ENCODE measurements at regions not wholly inside any gene's neighbourhood (a gene's known extent, or its start where the extent isn't known, plus 50 kb on each side); places are given as distances from the start of the nearest gene placed in this dataset.

DNA sequence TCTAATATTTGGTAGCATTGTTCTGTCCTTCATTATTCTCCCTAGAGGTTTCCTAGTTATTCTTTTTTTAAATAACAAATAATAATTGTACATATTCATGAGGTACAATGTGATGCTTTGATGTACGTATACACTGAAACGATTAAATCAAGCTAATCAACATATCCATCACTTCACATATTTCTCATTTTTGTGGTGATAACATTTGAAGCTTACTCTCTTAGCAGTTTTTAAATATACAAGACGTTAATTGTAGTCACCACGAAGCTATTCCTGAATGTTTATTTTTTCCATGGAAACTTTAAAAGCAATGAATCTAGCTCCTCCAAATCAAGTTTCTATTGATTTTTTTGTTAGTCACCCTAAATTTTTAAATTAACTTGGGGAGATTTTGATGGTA is 81.1 kb upstream of the PRNP start (continued):
- TF ChIP-seq, protein P1, sequence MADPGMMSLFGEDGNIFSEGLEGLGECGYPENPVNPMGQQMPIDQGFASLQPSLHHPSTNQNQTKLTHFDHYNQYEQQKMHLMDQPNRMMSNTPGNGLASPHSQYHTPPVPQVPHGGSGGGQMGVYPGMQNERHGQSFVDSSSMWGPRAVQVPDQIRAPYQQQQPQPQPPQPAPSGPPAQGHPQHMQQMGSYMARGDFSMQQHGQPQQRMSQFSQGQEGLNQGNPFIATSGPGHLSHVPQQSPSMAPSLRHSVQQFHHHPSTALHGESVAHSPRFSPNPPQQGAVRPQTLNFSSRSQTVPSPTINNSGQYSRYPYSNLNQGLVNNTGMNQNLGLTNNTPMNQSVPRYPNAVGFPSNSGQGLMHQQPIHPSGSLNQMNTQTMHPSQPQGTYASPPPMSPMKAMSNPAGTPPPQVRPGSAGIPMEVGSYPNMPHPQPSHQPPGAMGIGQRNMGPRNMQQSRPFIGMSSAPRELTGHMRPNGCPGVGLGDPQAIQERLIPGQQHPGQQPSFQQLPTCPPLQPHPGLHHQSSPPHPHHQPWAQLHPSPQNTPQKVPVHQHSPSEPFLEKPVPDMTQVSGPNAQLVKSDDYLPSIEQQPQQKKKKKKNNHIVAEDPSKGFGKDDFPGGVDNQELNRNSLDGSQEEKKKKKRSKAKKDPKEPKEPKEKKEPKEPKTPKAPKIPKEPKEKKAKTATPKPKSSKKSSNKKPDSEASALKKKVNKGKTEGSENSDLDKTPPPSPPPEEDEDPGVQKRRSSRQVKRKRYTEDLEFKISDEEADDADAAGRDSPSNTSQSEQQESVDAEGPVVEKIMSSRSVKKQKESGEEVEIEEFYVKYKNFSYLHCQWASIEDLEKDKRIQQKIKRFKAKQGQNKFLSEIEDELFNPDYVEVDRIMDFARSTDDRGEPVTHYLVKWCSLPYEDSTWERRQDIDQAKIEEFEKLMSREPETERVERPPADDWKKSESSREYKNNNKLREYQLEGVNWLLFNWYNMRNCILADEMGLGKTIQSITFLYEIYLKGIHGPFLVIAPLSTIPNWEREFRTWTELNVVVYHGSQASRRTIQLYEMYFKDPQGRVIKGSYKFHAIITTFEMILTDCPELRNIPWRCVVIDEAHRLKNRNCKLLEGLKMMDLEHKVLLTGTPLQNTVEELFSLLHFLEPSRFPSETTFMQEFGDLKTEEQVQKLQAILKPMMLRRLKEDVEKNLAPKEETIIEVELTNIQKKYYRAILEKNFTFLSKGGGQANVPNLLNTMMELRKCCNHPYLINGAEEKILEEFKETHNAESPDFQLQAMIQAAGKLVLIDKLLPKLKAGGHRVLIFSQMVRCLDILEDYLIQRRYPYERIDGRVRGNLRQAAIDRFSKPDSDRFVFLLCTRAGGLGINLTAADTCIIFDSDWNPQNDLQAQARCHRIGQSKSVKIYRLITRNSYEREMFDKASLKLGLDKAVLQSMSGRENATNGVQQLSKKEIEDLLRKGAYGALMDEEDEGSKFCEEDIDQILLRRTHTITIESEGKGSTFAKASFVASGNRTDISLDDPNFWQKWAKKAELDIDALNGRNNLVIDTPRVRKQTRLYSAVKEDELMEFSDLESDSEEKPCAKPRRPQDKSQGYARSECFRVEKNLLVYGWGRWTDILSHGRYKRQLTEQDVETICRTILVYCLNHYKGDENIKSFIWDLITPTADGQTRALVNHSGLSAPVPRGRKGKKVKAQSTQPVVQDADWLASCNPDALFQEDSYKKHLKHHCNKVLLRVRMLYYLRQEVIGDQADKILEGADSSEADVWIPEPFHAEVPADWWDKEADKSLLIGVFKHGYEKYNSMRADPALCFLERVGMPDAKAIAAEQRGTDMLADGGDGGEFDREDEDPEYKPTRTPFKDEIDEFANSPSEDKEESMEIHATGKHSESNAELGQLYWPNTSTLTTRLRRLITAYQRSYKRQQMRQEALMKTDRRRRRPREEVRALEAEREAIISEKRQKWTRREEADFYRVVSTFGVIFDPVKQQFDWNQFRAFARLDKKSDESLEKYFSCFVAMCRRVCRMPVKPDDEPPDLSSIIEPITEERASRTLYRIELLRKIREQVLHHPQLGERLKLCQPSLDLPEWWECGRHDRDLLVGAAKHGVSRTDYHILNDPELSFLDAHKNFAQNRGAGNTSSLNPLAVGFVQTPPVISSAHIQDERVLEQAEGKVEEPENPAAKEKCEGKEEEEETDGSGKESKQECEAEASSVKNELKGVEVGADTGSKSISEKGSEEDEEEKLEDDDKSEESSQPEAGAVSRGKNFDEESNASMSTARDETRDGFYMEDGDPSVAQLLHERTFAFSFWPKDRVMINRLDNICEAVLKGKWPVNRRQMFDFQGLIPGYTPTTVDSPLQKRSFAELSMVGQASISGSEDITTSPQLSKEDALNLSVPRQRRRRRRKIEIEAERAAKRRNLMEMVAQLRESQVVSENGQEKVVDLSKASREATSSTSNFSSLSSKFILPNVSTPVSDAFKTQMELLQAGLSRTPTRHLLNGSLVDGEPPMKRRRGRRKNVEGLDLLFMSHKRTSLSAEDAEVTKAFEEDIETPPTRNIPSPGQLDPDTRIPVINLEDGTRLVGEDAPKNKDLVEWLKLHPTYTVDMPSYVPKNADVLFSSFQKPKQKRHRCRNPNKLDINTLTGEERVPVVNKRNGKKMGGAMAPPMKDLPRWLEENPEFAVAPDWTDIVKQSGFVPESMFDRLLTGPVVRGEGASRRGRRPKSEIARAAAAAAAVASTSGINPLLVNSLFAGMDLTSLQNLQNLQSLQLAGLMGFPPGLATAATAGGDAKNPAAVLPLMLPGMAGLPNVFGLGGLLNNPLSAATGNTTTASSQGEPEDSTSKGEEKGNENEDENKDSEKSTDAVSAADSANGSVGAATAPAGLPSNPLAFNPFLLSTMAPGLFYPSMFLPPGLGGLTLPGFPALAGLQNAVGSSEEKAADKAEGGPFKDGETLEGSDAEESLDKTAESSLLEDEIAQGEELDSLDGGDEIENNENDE (IDR thresholded peaks at IDR 0.05; ENCODE audit: insufficient replicate concordance, low read length) = no peak
- TF ChIP-seq RFX5 (IDR thresholded peaks at IDR 0.05; ENCODE audit: borderline replicate concordance, low read depth, low read length) (no peak), BACH1 (IDR thresholded peaks at IDR 0.05; ENCODE audit: low read length) (no peak), NANOG (IDR thresholded peaks at IDR 0.05; ENCODE audit: insufficient read depth, low read depth, low read length, poor library complexity, severe bottlenecking) (no peak), BCL11A (IDR thresholded peaks at IDR 0.05; ENCODE audit: low read depth in 2 of 2, low read length in 2 of 2) (no peak), HDAC6 (IDR thresholded peaks at IDR 0.05; ENCODE audit: low read depth, low read length) (no peak), GABPA (IDR thresholded peaks at IDR 0.05; ENCODE audit: borderline replicate concordance, insufficient read depth, low read length) (no peak), CTBP2 (IDR thresholded peaks at IDR 0.05; ENCODE audit: borderline replicate concordance, insufficient read depth, insufficient read length, low read length) (no peak), CREB1 (IDR thresholded peaks at IDR 0.05) (no peak), TBP (IDR thresholded peaks at IDR 0.05; ENCODE audit: low read depth, low read length) (no peak)
- TF ChIP-seq, protein P2, sequence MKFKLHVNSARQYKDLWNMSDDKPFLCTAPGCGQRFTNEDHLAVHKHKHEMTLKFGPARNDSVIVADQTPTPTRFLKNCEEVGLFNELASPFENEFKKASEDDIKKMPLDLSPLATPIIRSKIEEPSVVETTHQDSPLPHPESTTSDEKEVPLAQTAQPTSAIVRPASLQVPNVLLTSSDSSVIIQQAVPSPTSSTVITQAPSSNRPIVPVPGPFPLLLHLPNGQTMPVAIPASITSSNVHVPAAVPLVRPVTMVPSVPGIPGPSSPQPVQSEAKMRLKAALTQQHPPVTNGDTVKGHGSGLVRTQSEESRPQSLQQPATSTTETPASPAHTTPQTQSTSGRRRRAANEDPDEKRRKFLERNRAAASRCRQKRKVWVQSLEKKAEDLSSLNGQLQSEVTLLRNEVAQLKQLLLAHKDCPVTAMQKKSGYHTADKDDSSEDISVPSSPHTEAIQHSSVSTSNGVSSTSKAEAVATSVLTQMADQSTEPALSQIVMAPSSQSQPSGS (IDR thresholded peaks at IDR 0.05; ENCODE audit: low read length) = no peak

Measured in H1 (cell line).